Inflammatory macrophage (primary cell): ENCODE measurements at regions not wholly inside any gene's neighbourhood (a gene's known extent, or its start where the extent isn't known, plus 50 kb on each side); places are given as distances from the start of the nearest gene placed in this dataset.

ENCODE experiments used
- DNase-seq, 2 donors: peaks; one replicate each; pipeline ENCODE4 v3.0.0-alpha.2; 2020 to 2022

- no peak for DNase-seq
Observed at GRCh38 chr5:133828722-133829121, 139.7 kb downstream of the C5orf15 start.

GRCh38 chr5:133827830-133828229, 140.6 kb downstream of the C5orf15 start:
- DNase-seq, result no peak

- no peak for DNase-seq
Observed at GRCh38 chr5:133827011-133827410, 141.4 kb downstream of the C5orf15 start.

- DNase-seq, result no peak
Observed at GRCh38 chr5:133825631-133826289, 142.7 kb downstream of the C5orf15 start.

- no peak for DNase-seq
Observed at GRCh38 chr5:133824661-133825254, 143.7 kb downstream of the C5orf15 start.

GRCh38 chr5:133821889-133822288, 146.5 kb downstream of the C5orf15 start:
- DNase-seq, result no peak

- no peak for DNase-seq
Observed at GRCh38 chr5:133821311-133821741, 147.1 kb downstream of the C5orf15 start.

- DNase-seq, result no peak
Observed at GRCh38 chr5:133820507-133820906, 147.9 kb downstream of the C5orf15 start.

GRCh38 chr5:133819977-133820471, 148.4 kb downstream of the C5orf15 start:
- peak; percentile 12 to 24 for DNase-seq

GRCh38 chr5:133818869-133819600, 149.4 kb downstream of the C5orf15 start:
- DNase-seq, result peak; percentile 78 to 90

GRCh38 chr5:133818031-133818431, 150.4 kb downstream of the C5orf15 start:
- DNase-seq, result peak in 1 of 2 donors; percentile 5

GRCh38 chr5:133817456-133817855, 151.0 kb downstream of the C5orf15 start:
- peak in 1 of 2 donors; percentile 5 for DNase-seq

- no peak for DNase-seq
Observed at GRCh38 chr5:133816791-133817190, 151.6 kb downstream of the C5orf15 start.

- no peak for DNase-seq
Observed at GRCh38 chr5:133814152-133814551, 154.3 kb downstream of the C5orf15 start.

- DNase-seq, result no peak
Observed at GRCh38 chr5:133811168-133811567, 157.3 kb downstream of the C5orf15 start.

GRCh38 chr5:133809801-133810200, 158.6 kb downstream of the C5orf15 start:
- DNase-seq, result no peak

- no peak for DNase-seq
Observed at GRCh38 chr5:133807348-133807747, 161.1 kb downstream of the C5orf15 start.

GRCh38 chr5:133806847-133807246, 161.6 kb downstream of the C5orf15 start:
- no peak for DNase-seq

- DNase-seq, result no peak
Observed at GRCh38 chr5:133801955-133802751, 166.3 kb downstream of the C5orf15 start.

- no peak for DNase-seq
Observed at GRCh38 chr5:133801431-133801830, 167.0 kb downstream of the C5orf15 start.

GRCh38 chr5:133799571-133800237, 168.7 kb downstream of the C5orf15 start:
- no peak for DNase-seq

GRCh38 chr5:133797167-133797566, 171.3 kb downstream of the C5orf15 start:
- DNase-seq, result no peak
